GM12891 (cell line): ENCODE measurements at regions not wholly inside any gene's neighbourhood (a gene's known extent, or its start where the extent isn't known, plus 50 kb on each side); places are given as distances from the start of the nearest gene placed in this dataset.

Experiments
- POLR2A ChIP-seq: IDR thresholded peaks from 2 replicates; pipeline ENCODE4 v1.6.1; 2011; ENCODE audit warnings: low read depth, low read length, control low read depth
- POLR2AphosphoS5 ChIP-seq: IDR thresholded peaks from 2 replicates; pipeline ENCODE4 v1.6.1; 2011; ENCODE audit warnings: low read depth, low read length, control low read depth
- TAF1 ChIP-seq: IDR thresholded peaks from 2 replicates; pipeline ENCODE4 v1.6.1; 2011; ENCODE audit warnings: low read depth, low read length, control low read depth

DNA sequence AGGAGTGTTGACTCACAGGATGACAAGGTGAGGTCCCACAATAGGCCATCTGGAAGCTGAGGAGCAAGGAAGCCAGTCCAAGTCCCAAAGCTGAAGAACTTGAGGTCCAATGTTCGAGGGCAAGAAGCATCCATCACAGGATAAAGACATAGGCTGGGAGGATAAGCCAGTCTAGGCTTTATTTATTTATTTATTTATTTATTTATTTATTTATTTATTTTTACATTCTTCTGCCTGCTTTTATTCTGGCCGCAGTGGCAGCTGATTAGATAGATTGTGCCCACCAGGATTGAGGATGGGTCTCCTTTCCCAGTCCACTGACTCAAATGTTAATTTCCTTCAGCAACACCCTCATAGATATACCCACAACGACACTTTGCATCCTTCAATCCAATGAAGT, 472.2 kb upstream of the DPPA4 start:
- TF ChIP-seq POLR2A (no peak), POLR2AphosphoS5 (no peak), TAF1 (no peak)
